NCI-H2227 (cell line): ENCODE measurements at regions not wholly inside any gene's neighbourhood (a gene's known extent, or its start where the extent isn't known, plus 50 kb on each side); places are given as distances from the start of the nearest gene placed in this dataset.

Source experiments
- DNase-seq: peaks from one replicate; lab custom pipeline; 2025; ENCODE audit not compliant: unreplicated experiment; lab: John Stamatoyannopoulos, UW

DNA sequence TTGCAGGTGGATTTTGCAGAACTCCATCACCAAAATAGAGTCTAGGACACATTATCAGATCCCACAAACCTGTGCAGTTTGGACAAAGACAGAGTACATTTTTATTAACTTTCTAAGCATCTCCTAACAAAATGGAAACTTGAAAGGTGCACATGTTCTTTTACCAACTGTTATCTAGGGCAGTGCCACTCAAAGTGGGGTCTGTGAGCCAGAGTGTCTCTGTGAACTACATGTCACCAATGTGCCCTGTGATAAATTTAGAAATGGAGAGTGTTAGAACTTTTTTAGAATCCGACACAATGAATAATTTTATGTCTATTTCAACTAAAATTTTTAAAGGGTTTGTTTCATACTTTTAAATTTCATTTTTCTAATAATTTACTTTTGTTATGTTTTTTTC is 68.4 kb upstream of the TMC3 start:
- DNase-seq: no peak

DNA sequence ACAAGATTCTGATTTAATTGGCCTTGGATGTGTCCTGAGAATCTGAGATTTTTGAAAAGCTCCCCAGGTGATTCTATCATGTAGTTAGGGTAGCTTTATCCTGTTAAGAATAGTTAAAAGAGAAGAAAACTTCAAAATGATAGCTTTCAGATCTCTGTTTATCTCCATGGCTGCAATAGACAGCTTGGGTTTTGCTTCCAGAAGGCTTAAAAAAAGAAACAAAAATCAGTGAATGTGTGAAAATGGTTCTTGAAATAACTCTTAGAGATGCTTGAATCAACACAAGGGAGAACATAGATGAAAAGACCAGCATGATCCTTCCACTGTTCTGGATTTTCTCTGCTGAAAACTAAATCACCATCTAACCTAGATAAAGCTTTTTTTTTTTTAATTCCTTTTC is 60.8 kb upstream of the TMC3 start:
- no peak for DNase-seq

DNA sequence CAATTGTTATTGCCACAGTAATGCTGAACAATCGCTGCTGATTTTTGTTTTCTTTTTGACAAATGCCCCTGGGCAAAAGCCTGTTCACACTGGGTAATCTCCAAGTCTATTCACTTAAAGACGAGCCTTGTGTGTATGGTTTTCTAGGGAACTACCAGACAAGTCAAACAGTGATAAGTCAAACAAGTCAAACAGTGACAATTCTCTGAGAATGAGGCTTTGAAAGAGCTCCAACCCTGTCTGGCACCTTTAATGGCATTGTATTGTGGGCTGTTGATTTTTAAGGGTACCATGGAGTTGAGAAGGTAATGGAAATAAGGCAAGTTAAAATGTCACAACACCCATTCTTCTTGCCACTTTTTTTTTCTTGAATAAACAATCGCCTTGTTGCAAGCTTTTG is 59.4 kb upstream of the TMC3 start:
- DNase-seq: no peak

DNA sequence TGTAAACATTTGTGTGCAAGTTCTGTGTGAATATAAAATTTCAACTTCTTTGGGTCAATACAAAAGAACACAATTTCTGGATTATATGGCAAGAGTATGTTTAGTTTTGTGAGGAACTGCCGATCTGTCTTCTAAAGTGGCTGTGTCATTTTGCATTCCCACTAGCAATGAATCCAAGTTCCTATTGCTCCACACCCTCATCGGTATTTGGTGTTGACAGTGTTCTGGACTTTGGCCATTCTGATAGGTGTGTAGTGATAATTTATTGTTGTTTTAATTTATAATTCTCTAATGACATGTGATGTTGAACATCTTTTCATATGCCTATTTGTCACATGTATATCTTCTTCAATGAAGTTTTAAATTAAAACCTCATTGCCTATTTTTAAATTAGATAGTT is 58.2 kb upstream of the TMC3 start:
- DNase-seq: no peak

DNA sequence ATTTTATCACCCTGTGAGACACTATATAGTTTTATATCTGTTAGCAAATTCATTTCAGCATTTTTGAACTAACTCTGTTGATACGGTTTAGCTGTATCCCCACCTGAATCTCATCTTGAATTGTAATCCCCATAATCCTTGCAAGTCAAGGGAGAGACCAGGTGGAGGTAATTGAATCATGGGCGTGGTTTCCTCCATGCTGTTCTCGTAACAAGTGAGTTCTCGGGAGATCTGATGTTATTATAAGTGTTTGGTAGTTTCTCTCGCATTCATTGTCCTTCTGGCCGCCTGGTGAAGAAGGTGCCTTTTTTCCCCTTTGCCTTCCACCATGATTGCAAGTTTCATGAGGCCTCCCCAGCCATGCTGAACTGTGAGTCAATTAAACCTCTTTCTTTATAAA is 53.2 kb upstream of the TMC3 start:
- no peak for DNase-seq

DNA sequence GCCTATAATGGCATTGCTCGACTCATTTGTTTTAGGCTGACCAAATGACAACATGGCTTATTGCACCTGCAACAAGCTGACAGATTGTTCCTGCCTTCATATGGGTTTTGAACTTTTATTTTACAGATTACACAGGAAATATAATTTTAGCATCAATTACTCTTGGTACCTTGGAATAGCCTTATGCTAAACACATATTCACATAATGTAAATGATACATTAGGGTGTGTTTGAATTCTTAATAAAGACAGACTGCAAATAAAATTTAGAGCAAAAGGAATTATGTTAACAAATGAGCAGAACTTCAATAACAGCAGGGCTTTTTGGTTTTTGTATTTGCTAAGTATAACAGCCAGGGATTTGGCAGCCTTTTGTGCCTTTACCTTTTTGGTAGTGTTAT is 51.9 kb upstream of the TMC3 start:
- no peak for DNase-seq
